ENCODE measurements at regions not wholly inside any gene's neighbourhood (a gene's known extent, or its start where the extent isn't known, plus 50 kb on each side); places are given as distances from the start of the nearest gene placed in this dataset.
A peak's percentile ranks its signal among the peaks of the same experiment; 100 is the strongest.

DNA sequence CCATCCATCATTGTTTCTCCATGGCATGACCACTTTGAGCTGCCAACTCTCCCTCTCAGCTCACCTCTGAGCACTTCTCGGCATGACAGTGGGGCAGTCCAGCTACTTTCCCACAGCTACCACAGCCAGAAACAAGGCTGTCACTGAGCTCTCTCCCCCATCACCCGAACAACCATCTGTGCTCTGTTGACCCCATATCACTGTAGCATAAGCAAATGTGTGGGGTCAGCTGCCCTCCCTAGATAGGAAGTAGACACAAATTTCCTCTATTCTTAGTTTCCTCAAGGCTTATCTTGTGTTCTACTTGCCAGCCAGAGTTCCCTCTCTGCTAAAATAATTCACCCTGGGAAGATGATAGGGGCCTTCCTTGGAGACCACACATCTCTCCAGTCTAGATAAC, 82.6 kb upstream of the FUT8 start:
- no peak for DNase-seq

DNA sequence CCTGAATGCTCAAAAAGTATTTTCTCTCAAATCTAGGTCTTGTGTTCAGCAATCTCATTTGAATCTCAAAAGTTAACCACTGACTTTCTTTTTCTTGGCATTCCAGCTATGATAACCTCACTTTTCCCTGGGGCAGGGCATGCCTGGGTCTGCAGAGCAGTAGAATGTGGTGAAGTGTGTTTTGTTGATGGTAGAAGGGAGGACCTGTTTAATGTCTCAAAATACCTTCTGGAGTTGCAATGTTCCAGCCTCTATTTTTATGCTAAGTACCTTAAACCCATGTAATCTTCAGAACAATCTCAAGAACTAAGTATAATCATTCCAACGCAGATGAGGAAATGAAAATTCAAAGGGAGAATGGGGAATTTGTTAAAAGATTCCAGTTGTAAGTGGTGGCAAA, 82.1 kb upstream of the FUT8 start:
- DNase-seq: no peak

DNA sequence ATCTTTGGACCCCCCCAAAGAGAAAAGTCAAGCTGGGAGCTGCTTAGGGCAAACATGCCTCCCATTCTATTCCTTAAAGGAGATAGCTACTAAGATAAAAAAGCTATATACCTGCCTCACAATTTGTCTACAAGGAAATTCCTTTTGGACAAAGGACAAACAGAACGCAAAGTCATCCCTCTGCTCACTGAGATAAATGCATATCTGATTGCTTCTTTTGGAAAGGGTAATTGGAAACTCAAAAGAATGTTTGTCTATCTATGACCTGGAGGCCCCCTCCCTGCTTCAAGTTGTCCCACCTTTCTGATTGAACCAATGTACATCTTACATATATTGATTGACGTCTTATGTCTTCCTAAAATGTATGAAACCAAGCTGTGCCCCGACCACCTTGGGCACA, 80.9 kb upstream of the FUT8 start:
- no peak for DNase-seq

DNA sequence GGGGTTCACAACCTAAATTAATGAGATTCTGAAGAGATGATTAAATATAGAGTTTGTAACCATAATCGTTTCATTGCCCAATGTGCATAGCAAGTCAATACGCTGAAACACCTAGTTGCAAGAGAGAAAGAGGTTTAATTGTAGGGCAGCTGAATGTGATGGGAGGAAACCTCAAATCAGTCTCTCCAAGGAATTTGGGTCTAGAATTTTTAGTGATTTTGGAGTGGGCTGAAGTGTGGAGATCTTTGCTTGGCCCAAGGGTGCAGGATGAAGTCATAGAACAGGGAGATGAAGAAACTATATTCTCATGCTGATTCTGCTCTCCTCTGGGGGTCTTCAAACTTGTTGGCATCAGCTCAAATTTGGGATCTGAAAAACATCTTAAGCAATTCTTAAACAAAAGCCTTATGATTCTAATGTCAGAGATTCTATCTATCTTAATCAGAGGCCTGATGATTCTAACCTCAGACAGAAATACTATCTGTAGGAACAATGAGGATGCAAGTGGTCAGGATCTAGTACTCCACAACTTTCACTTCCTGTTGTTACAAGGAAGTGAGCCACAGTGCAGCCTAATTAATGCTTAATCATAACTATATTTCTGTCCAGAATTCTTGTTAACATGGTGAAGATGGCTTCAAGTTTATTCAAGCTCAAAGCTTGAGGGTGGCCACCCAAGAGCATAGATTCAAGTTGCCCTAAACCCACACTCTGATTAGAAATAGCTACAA, 80.2 kb upstream of the FUT8 start:
- DNase-seq: no peak

DNA sequence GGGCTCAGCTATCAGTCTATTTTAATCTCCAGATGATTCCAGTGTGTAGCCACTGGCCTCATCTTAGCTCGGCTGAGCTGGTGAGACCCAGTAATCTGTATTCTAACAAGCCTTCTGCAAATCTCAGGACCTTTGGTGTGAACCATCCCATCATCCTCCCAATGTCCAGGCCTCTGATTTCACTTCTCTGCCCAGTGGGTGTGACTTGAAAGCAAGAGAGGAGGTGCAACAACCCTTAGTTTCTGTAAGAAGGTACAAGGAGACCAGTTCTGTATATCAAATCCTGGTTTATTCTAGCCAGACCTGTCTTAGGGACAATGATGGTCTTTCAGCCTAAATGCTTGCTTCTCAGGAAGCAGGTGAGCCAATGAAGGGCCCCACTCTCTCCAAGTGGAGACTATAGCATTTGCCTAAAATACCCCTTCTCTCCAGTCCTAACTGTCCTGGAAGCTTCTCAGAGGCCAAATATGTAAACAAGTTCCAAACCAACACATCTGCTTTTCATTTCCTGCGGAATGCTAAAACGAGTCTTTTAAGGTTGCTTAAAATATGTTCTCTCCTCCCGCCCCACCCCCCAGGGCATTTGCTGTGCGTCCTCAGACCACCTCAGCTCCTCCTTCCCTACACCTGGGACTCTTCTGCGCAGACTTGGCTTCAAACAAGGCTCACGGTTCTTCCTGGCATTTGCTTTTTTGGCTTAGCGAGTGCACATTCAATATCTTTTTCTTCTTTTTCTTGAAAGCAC, 78.4 kb upstream of the FUT8 start:
- no peak for DNase-seq

DNA sequence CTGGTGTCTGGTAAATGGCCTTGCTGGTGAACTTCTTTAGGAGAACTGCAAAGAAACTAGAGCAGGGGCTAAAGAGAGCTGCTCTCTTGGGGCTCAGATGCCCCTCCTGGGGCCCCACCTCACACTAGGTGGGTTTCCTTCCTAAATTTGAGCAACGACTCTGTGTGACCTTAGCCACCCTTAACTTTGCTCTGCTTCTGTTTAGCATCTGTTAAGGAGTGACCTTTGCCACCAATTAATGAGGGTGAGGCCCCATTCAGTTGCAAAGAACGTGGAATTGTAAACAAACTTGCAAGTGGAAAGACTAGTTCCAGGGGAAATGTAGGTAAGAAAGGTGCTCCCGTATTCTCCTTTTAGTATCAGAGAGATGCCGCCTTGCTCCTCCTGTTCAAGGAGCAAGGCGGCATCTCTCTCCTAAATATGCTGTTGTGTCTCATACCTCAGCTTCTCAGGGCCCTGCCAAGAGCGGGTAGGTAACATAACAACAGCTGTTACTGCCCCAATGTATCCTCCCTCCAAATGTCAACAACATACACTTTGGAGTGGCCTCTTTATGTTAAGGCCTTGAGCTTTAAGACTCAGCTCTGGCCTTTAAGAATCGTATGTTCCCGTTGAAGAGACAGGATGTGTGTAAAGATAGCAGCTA, 77.6 kb upstream of the FUT8 start:
- DNase-seq: no peak

DNA sequence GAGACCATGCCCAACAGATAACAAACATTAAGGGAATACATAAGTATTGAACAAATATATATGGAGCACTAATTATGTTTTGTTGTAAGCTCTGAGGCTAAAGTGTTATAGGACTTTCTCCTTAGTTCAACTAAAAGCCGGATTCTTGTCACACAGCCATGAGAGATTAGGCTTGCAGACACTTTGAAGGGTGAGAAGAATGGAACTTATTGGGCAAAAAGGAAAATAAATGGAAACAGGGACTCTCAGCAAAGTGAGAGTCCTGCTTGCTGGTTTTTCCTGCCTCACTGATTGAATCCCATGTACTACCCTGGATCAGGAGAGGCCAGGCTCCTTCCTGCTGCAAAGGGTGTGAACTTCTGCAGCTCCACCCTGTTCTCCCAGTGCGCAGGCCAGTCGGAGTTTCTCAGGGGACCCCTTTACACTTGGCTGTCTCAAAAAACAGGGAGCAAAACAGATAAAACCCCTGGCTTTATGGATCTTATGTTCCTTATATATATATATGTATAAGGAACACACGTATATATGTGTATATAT, 77.1 kb upstream of the FUT8 start:
- DNase-seq: no peak

DNA sequence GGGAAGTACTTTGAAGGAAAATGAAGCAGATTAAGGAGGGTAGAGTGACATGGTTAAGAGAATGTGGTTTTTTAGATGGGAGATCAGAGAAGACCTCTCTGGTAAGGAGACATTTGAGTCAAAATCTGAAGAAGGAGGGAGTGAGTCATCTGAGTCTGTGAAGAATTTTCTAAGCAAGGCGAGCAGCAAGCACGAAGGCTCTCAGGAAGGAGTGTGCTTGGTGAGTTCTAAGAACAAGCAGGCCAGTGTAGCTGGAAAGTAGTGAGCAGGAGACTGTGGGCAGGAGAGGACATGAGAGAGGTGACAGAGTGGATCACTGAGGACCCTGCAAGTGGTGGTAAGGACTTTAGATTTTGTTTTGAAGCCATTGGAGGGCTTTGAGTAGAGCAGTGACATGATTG, 76.3 kb upstream of the FUT8 start:
- no peak for DNase-seq

DNA sequence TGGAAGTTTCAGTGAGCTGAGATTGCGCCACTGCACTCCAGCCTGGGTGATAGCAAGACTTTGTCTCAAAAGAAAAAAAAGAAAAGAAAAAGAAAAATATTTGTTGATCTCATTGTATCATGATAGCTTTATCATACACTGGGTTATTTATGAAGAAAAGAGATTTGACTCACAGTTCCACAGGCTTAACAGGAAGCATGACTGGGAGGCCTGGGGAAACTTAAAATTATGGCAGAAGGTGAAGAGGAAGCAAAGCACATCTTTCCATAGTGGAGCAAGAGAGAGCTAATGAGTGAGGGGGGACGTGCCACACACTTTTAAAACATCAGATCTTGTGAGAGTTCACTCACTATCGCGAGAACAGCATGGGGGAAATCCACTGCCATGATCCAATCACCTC, 72.7 kb upstream of the FUT8 start:
- DNase-seq: no peak

DNA sequence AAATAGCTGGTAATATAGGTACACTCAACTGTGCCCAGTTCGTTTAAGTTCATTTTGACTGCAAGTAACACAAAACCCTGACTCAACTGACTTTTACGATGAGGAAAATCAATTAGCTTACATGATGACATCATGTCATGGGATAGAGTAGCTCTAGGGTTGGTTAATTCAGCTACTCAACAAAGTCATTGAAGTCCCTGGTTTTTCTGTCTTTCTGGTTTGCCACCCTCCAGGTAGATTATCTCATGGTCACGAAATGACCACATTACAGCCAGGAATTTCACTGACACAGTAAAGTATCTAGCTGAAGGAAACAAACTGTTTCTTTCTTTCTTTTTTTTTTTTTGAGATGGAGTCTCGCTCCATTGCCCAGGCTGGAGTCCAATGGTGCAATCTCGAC, 68.5 kb upstream of the FUT8 start:
- no peak for DNase-seq

DNA sequence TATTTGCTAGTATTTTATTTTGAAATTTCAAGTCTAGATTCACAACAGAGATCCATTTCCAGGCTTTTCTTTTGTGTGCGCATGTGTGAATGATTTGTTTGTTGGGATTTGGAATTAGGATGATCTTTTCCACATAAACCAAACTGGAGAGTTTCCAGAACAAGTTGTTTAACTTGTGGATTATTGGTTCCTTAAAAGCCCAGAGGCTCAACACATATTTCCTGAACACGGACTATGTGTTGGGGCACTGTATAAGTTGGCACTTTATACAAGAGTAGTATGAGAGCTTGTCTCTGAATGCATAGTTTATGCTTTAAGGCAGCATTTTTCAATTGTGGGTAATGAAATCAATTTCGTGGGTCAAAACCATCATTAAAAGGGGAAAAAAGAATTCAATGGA, 67.3 kb upstream of the FUT8 start:
- DNase-seq: no peak

DNA sequence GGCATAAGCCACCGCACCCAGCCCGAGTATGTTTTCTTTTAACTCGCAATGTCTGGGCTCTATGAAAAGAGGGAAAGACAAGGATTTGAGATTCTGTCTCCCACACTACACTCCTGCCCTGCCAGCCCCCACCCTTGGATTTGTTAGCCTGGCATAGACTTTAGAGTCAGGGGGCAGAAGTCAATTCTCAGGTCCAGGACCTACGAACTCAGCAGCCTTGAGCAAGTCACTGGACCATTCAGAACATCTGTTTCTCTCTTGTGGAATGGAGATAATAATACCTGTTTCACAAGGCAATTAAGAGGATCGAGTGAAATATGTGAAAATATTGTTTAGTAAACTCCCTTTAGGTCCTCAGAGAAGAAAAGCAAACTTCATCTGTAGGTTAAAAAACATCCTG, 66.1 kb upstream of the FUT8 start:
- no peak for DNase-seq

DNA sequence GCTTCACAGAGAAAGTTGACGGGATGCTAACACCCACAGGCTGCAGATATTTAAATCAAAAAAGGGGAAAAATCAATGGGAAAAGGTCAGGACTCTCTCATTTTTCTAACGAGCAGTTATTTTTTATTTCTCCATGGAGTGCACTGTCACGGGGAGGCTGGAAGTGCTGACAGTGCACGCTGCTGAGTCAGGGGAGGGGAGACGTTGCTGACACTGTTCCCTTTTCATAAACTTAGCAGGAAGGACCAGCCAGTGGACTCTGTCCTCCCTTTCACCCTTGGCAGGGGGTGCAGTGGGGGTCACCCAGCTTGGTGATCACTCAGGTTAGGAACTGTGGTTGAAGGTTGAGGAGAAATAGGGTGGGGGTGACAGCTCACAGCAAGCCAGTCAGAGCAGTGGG, 65.6 kb upstream of the FUT8 start:
- no peak for DNase-seq

DNA sequence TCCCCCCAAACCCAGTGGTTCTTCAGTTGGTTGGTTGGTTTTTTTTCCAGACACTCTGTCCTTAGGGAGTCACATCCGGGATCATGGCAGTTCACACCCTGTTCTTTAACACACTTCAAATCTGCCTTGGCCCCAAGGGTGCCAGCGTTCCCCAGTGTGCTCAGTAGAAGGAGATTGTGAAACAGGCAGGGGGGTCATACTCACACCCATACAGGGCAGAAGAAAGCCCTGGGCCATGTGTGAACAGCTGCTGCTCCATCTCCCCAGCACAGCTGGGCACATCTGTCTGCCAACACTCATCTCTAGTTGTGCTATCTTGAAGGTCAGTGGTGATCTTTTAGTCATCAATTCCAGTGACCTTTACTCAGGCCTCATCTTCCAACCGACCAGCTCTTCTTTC, 64.4 kb upstream of the FUT8 start:
- no peak for DNase-seq

DNA sequence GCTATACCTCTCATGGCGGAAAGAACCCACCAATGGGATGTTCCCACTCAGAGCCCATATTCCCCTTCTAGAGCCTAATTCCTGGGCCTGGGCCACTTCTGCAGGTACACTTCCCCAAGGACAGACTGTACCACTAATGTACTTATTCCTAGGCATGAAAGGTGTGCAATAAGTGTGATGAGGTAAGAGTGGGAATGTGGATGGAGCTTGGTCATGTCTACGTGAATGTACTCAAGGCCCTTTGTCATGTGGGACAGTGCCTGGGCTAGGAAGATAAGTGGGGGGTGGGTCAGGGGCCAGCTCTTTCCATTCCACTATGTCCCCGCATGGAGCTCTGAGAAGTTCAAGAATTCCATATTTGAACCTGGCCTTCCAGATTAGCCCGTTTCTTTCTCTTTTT, 63.4 kb upstream of the FUT8 start:
- DNase-seq: no peak

DNA sequence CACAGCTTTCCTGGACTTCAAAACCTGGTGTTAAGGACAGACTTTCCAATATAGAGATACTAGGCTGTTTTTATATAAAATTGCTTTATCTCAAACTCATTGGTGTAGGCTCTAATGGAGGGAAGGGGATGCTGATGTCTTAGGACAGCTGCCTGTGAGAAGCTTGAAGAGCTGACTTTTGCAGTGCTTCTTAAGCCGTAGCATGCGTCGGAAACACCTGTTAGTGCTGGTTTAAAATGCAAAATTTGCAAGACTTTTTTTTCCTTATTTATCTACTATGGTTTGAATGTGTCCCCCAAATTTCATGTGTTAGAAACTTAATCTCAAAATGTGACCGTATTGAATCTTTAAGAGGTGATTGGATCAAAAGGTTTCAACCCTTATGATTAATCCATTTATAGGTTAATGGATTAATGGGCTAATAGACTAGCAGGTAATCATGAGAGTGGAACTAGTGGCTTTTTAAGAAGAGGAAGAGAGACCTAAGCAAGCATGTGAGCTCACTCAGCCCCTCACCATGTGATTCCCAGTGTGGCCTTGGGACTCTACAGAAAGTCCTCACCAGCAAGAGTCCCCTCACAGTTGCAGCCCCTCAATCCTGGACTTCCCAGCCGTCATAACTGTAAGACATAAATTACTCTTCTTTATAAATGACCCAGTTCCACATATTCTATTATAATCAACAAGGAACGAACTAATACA, 60.9 kb upstream of the FUT8 start:
- DNase-seq: no peak

DNA sequence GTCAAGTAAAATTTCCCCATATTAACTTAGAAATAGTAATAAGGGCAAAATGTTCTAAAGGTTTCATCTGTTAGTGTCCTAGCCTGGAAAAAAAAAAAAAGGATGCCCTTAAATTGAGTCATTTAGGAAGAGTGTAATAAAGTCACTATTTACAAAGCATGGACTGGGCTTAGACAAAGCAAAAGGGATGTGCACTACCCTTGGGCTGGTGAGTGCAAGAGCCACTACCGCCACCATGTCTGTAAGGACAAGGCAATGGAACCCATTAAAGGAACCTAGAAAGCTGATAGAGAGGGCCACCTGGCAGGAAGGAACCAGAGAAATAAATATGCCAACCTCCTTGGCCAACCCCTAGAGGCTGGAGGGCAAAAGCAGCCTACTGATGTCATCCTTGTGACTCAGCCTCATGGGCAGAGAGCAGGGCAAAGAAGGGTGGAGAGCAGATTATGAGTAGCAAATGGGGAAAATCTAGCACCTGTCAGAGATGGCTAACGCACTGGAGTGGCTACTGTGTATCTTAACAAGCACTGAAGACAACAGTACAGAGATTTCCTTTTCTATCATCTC, 59.5 kb upstream of the FUT8 start:
- DNase-seq: peak; percentile 73

DNA sequence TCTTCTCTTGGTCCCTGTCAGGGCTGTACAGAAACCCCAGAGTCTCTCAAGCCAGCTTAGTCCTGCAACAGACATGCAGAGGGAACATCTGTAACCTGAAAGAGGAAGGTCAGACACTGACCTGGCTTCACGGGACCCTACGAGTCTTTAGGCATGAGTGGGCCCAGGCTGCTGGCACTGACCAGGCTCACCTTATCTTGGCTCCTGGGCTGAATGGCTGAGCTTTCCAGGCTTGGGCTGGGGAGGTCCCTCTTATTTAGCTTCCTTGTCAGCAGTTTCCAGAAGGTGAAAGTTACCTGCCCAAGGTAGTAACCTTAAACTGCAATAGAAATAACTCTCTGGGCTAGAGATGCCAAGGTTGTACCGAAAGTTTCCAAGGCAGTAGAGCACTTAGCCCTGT, 58.4 kb upstream of the FUT8 start:
- DNase-seq: no peak

DNA sequence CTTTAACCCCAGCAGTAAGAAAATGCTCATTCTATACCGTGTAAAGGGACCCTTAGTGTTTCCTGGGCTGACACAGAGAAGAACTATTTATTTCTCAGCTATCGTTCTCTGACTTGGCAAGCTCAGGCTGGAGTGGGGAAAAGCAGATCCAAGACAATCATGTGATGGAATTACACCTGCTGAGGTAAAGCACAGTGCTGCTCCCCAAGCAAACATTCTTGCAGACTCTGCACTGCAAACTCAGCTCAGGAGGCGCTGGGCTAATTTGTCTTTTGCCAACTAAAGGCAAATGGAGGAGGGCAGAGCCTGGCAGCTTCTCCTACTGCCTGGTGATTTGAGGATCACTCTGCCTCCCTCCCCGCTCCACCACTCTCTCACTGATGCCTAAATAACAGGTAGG, 57.8 kb upstream of the FUT8 start:
- no peak for DNase-seq

DNA sequence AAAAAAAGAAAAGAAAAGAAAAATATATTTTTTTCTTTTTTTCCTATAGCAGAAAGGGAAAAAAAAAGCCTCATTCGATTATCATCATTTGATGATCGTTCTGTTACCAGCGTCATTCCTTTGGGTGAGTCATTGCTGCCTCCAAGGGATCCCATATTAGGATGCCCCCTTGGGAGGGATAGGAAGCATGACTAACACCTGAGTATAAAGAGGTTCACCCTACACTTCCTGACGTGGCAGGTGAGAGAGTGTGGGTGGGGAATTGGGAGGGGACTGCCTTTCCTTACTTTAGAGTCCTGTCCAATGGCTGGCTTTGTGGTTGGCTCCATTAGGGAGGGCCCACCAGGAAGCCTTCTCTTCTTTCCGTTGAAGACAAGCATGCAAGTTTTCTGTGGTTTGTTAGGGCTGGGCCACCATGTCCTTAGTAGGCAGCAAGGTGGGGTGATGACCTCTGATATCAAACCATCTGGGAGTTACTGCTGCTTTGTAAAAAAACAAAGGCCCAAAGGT, 56.1 kb upstream of the FUT8 start:
- peak; percentile 97 for DNase-seq

DNA sequence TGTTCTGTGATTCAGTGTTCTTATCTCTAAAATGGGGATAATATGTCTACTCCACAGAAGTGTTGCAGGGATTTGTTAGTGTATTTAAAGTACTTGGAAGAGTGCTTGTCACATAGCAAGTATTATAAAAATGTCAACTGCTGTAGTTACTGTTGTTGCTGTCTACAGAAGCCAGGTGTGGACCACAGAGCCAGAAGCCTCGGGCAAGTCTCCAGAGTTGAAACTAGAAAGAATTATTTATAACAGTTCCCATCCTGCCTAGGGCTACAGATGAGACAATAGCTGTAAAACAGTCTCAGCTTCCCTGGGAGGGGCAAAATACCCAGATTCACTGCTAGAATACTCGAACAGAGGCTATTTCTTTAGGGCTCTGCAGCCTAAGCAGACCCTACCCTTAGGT, 55.4 kb upstream of the FUT8 start:
- no peak for DNase-seq

DNA sequence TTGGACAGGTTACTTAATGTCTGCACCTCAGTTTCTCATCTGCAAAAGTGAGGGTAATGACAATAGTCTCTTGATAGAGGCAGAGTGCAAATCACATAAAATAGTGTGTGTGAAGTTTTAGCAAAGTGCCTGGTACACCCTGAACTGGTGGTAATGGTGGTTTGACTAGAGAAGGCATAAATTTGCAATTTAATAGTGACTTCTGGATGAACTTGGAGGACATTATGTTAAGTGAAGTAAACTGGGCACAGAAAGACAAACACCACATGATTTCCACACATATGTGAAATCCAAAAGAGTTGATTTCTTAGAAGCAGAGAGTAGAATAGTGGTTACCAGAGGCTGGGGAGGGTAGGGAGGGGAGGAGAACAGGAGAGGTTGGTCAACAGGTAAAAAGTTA, 54.8 kb upstream of the FUT8 start:
- no peak for DNase-seq

DNA sequence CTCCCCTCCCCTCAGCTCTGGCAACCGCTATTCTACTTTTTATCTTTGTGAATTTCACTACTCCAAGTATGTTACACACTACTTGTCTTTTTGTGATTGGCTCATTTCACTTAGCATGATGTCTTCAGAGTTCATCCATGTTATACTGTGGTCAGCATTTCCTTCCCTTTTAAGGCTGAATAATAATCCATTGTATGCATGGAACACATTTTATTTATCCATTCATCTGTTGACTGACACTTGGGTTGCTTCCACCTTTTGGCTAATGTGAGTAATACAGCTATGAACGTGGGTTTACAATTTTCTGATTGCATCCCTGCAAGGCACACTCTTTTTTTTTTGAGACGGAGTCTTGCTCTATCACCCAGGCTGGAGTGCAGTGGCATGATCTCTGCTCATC, 53.0 kb upstream of the FUT8 start:
- peak; percentile 15 for DNase-seq

All from NCI-H226 (cell line).